ENCODE measurements at regions not wholly inside any gene's neighbourhood (a gene's known extent, or its start where the extent isn't known, plus 50 kb on each side); places are given as distances from the start of the nearest gene placed in this dataset.

DNA sequence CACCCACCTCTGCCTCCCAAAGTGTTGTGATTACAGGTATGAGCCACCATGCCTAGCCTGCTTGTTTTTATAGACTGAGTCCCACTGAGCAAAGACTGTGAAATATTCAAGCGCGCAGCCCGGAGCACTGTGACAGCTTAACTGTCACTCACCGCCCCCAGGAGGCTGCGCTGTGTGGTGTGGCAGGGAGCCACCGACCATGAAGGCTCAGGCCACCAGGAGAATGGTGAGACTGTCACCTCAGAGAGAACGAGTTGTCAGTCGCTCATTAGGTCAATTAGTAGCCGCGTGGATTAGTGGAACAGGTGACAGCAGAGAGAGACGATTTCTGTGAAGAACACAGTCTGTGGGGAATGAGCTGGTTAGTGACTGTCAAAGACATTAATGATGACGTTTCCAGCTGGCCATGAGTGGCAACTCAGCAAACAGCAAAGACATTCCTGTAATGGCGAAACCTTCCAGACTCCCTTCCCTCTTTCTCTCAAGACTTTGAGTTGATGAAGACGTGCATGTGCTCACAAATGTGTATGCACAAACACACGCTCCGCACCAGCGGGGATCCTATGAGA, 64.5 kb downstream of the CYCS start:
- no peak for DNase-seq
- TF ChIP-seq, protein P1, sequence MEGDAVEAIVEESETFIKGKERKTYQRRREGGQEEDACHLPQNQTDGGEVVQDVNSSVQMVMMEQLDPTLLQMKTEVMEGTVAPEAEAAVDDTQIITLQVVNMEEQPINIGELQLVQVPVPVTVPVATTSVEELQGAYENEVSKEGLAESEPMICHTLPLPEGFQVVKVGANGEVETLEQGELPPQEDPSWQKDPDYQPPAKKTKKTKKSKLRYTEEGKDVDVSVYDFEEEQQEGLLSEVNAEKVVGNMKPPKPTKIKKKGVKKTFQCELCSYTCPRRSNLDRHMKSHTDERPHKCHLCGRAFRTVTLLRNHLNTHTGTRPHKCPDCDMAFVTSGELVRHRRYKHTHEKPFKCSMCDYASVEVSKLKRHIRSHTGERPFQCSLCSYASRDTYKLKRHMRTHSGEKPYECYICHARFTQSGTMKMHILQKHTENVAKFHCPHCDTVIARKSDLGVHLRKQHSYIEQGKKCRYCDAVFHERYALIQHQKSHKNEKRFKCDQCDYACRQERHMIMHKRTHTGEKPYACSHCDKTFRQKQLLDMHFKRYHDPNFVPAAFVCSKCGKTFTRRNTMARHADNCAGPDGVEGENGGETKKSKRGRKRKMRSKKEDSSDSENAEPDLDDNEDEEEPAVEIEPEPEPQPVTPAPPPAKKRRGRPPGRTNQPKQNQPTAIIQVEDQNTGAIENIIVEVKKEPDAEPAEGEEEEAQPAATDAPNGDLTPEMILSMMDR (IDR thresholded peaks at IDR 0.05) = no peak
- peaks cover 8% of the 10 kb centered on the region for H3K36me3 Mint-ChIP-seq (ENCODE audit: low read depth)
- no peak overlapping the region for H3K27ac Mint-ChIP-seq
- H3K4me1 Mint-ChIP-seq = peaks cover 14% of the 10 kb centered on the region
- H3K27me3 Mint-ChIP-seq (ENCODE audit: low read depth, poor library complexity) = peaks cover 2% of the 10 kb centered on the region
- no peak overlapping the region for H3K4me3 Mint-ChIP-seq
- H3K9me3 Mint-ChIP-seq = peaks cover 17% of the 10 kb centered on the region

DNA sequence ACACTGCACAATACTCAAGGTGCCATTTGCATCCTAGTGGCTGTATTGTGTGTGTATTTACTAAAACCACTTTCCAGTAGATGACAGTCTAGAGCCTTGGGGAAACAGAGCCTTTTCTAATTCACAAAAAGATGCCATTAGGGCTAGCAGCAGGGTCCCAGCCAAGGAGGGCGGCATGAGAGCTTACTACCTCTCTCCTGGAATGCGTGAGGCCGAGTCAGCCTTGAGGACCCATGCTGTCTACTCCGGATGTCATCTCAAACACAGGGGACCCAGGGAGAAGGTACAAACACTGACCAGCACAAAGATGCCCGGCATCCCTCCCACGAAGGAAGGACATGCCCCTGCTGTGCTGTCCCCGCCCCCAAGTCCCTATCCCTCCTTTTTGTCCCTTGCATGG, 65.5 kb downstream of the CYCS start:
- H3K27ac Mint-ChIP-seq = no peak overlapping the region
- H3K4me1 Mint-ChIP-seq = peaks cover 19% of the 10 kb centered on the region
- peaks cover 8% of the 10 kb centered on the region for H3K36me3 Mint-ChIP-seq (ENCODE audit: low read depth)
- TF ChIP-seq, protein P1 (IDR thresholded peaks at IDR 0.05) = no peak
- H3K4me3 Mint-ChIP-seq = no peak overlapping the region
- peaks cover 13% of the 10 kb centered on the region for H3K9me3 Mint-ChIP-seq
- H3K27me3 Mint-ChIP-seq (ENCODE audit: low read depth, poor library complexity) = peaks cover 2% of the 10 kb centered on the region
- DNase-seq = no peak

DNA sequence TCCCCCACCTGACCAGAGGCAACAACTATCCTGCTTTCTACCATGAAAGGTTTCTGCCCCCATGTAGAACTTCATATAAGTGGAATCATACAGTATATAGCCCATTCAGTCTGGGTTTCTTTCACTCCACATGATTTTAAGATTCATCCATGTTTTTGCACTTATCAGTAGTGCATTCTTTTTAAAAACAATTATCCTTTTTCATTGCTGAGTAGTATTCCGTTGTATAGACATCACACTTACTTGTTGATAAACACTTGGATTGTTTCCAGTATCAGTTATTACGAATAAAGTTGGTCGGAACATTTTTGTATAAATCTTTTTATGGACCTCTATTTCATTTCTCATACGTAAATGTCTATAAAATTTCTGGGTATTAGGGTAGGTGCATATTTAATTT, 68.7 kb downstream of the CYCS start:
- no peaks in the 10 kb centered on the region for H3K36me3 Mint-ChIP-seq (ENCODE audit: low read depth)
- H3K27ac Mint-ChIP-seq = no peak overlapping the region
- H3K27me3 Mint-ChIP-seq (ENCODE audit: low read depth, poor library complexity) = peaks cover 2% of the 10 kb centered on the region
- TF ChIP-seq, protein P1 (IDR thresholded peaks at IDR 0.05) = no peak
- DNase-seq = no peak
- H3K4me3 Mint-ChIP-seq = no peak overlapping the region
- H3K4me1 Mint-ChIP-seq = peaks cover 14% of the 10 kb centered on the region
- no peaks in the 10 kb centered on the region for H3K9me3 Mint-ChIP-seq

DNA sequence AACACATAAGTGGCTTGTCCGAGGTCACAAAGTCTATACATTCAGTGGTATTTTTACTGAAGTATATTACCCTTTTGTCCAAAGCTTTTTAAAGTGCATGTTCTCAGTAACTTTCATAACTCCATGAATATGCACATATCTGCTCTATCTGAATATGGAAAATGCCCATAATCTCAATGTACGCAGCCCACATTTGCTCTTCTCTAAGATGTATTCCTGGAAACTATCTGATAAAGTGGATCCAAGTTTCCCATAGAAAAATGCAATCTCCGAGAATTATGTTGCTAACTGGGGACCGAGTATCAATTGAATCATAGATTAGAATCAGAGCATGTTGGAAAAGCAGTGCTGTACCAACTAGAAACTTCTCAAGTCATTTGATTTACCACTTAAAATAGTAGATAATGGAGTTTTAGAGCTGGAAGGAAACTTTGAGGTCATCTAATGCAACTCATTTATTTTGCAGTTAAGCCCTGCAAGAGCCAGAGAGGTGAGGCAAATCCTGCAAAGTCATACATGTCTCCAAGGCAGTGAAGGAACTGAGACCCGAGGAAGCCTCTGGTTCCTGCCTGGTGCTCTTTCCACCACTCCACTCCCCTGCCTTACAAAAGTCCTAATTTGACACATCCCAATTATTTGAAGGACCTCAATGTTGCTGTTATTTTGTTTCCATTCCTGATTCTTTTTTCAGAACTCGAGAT, 69.4 kb downstream of the CYCS start:
- Mint-ChIP-seq H3K9me3 (no peaks in the 10 kb centered on the region), H3K27me3 (ENCODE audit: low read depth, poor library complexity) (peaks cover 2% of the 10 kb centered on the region), H3K36me3 (ENCODE audit: low read depth) (no peaks in the 10 kb centered on the region), H3K4me1 (peaks cover 9% of the 10 kb centered on the region), H3K4me3 (no peak overlapping the region), H3K27ac (no peak overlapping the region)
- TF ChIP-seq, protein P1 (IDR thresholded peaks at IDR 0.05) = no peak
- no peak for DNase-seq

DNA sequence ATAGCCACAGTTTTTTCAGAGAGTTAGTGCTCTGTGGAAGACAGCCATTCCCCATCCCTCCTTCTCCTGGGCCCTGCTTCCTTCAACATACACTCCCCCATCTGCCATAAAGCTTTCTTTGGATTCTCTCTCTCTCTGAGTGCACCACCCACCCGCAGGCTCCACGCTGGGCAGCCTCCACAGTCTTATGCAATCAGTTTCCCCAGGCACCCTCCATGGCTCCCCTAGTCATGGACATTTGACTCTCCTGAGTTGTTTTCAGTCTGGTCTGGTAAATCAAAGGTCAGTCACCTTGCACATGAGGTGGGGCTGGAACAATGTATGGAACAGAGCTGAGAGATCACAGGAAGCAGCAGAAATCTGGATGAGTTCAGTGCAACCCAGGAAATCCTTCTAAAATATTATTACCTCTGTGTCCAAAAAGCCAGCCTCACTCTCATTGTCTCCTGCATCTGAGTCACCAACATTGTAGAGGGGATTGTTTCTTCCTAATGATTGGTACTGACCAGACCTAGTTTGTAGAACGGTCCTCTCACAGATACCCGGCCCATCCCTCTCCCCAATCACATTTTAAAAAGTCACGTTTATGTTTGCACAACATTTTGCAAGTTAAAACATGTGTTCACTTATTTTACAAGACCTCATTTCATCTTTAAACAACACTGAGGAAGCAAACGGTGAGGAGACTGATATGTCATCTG, 70.1 kb downstream of the CYCS start:
- H3K27ac Mint-ChIP-seq = no peak overlapping the region
- DNase-seq = no peak
- H3K27me3 Mint-ChIP-seq (ENCODE audit: low read depth, poor library complexity) = peaks cover 2% of the 10 kb centered on the region
- H3K36me3 Mint-ChIP-seq (ENCODE audit: low read depth) = no peaks in the 10 kb centered on the region
- H3K4me1 Mint-ChIP-seq = peaks cover 6% of the 10 kb centered on the region
- TF ChIP-seq, protein P1 (IDR thresholded peaks at IDR 0.05) = no peak
- no peaks in the 10 kb centered on the region for H3K9me3 Mint-ChIP-seq
- no peak overlapping the region for H3K4me3 Mint-ChIP-seq

Data from nephron progenitor cell (in vitro differentiated cells).